HG03025 (cell line): ENCODE measurements at regions not wholly inside any gene's neighbourhood (a gene's known extent, or its start where the extent isn't known, plus 50 kb on each side); places are given as distances from the start of the nearest gene placed in this dataset.
"Not testable (repeated sequence)": the region's sequence is repeated elsewhere in the genome, so short reads cannot be mapped to it uniquely, and the experiment has no call there.

Experiments
- ATAC-seq: cut with Tn5 transposase; IDR thresholded peaks from one replicate; pipeline ENCODE4 v1.9.1; 2021; ENCODE audit warnings: mild to moderate bottlenecking, moderate library complexity; ENCODE audit not compliant: unreplicated experiment, low FRiP score

DNA sequence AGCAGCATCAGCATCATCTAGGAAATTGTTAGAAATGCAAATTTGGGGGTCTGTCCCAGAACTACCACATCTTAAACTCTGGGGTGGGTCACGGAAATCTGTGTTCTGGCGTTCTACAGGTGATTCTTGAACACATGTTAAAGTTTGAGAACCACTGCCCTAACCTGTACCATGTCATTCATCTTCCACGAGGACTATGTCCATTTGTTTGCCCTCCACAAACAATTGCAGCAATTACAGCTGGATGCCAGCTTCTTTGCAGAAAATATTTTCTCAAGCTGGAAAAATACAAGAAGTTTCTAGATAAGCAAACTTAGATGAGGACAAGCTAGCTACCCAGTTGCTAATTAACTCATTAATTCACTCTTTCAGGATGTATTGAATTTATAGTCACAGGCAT, 54.1 kb downstream of the MAFB start:
- ATAC-seq, result no peak

DNA sequence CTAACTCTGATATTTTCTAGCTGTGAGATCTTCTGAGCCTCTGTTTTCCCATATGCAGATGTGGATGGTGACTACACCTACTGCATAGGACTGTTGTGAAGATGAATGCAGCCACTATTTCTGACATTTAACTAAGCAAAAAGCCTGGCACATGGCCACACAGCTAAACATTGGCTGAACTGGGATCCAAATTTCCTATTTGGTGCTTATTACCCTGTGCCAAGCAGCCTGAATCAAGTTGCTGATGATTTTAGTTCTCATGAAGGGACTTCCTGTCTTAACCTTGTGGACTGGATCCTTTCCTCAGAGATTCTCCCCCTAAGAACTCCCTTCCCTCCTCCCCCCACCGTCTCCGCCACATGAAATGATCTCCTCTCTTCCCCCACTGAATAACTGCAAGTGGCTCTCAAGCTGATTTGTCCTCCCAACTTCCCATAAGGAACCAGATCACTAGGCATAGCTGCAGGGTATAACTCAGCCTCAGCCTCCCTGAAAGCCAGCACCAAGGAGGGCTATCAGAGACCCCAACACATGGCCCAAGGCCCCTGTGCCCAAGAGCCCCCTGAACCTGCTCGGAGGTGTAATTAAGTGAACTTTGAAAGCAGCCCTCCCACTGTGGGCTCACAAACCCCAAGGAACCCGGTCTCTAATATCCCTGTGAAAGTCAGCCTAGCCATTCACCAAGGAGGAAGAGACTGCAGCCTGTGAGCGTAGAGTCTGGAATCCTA, 55.7 kb downstream of the MAFB start:
- ATAC-seq, result no peak

DNA sequence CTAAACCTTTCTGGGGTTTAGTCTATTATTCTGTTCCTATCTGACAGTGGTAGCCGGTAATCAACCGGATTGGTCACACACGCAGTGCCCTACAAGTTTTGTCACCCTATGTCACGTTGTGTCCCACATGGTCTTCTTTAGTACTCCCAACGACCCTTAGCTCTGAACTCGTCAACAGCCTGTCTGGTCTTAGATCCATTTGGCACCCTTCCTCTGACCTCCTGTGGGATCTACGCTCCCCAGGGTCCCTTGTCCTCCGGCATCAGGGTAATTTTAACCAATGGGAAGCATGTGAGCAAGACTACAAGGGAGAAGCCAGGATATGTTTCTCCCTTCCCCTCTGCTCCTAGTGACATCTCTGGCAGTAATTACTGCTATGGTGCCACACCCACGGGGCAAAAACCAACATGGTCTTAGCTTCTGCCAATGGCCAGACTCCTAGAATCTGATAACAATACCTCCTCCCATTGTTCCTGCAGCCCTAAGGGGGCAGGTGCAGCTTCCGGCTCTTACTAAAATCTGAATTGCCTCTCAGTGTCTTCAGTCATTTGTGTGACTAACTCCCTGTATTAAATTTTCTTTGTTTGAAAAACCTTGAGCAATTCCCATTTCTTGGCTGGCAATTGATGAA, 56.6 kb downstream of the MAFB start:
- no peak for ATAC-seq

DNA sequence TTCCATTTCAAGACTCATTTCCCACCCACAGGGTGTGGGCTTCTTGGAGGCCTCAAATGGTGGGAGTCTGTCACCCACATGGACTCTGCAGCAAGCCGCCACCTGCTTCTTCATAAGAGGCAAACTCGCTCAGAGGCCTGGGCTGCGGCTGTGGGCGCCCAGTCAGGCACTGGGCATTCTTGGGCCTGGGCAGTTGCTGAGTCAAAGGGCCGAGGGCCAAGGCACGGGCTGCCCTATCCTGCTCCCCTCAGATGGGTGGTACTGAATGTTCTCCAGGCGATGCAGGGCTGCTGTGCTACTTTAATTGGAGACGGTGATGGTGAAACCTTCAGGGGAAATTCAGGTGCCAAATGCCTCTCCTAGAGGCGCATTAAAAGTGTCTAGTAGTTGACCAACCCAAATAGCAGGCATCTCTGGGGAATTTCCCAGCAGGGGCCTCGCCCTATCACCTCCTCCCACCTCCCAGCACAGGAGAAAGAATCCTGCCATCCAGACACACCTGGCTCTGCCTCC, 57.9 kb downstream of the MAFB start:
- ATAC-seq, result no peak

DNA sequence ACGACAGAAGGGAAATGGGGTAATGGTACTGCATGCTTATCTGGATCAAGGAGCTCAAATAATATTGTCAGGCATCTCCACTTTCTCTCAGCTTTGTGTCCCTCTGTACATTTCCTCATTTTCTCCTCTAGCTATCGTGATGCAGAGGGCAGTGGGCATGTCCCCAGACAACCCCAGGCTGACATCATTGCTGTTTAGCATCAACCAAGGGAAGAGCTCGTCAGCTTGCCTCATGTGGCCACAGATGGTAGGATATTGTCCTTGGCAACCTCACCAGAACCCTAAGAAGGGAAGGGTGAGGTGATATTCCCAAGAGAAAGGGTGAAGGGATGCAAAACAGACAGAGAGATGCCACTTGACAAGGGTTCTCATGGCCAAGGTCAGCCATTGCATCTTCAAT, 58.3 kb downstream of the MAFB start:
- ATAC-seq, result no peak

DNA sequence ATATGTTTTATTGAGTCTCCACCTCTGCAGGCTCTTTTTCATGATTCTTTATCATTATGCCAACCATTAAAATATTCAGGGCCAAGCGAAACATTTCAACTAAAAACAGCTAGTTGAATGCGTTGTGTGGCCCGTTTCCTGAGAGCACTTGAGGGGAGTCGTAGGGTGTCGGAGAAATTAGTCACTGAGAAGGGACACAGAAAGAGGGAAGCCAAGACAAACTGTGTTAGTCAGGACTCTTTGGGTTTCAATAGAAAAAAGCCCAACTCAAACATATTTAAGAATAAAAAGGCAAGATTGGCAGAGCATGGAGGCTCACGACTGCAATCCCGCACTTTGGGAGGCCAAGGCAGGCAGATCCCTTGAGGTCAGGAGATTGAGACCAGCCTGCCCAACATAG, 58.9 kb downstream of the MAFB start:
- ATAC-seq, result no peak

DNA sequence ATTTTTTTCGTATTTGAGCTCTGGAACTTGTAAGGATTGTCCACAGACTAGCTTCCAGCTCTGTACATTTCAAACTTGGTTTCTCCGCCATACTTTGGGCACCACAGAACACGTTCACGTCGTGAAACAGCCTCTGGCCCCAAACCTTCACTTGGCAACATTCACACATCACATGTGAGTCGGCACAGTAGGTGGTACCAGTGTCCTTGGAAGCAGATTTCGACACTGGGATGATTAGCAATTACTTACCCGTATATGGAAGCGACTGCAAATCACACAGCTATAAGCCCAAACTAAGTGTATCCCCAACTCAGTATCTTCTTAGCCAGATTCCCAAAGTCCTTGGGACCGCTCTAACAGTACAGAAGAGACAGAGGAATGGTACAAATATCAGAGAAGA, 60.2 kb downstream of the MAFB start:
- ATAC-seq, result no peak

DNA sequence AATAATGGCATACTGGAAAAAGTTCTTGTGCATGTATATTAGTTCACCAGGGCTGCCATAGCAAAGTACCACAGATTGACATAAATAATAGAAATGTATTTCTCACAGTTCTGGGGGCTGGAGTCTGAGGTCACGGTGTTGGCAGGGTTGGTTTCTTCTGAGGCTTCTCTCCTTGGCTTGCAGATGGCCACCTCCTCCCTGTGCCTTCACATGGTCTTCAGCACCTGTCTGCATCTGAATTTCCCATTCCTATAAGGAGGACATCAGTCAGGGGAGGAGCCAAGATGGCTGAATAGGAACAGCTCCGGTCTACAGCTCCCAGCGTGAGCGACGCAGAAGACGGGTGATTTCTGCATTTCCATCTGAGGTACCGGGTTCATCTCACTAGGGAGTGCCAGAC, 70.0 kb downstream of the MAFB start:
- ATAC-seq, result not testable (repeated sequence)

DNA sequence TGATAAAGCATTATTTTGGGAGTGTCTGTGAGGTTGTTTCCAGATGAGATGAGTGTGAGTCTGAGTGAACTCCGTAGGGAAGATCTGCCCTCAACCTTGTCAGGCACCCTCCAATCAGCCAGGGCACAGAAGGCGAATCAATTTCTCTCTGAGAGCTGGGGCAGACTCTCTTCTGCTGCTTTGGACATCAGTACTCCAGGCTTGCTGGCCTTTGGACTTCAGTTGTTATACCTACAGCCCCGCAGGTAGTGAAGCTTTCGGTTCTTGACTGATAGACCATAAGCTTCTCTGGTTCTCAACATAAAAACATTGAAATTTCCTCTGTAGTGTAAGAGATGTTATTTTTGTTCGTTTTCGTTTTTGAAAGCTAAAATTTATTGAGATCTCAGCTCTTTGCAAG, 71.4 kb downstream of the MAFB start:
- no peak for ATAC-seq

DNA sequence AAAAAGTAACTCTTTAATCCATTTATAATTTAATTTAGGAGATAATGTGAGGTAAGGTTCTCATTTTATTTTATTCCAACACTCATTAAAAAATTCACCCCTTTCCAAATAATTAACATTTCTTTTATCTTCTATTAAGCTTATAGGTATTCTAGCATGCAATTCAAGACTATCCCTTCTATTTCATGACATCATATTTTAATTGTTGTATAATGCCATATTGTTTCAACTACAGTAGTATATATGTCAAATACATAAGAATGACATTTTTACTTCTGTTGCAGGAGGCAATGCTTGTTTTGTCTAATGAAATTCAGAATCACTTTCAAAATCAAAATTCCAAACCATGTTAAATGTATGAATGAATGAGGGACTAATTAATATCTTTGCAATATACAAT, 76.2 kb downstream of the MAFB start:
- ATAC-seq, result no peak

DNA sequence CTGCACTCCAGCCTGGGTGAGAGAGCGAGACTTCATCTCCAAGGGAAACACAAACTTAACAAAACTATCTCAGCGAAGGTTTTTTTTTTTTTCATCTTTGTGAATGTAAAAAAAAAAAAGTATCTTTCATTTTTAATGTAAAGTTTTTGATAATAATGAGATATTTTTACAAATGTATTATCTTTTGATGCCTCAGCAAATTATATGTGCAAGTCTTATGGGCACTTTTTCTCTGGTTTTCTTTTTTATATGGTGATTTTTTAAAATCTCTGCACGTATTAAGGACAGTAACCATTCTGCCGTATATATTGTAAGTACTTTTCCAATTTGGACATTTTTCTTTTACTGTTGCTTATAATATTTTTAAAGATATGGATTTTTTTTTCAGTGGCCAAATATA, 76.8 kb downstream of the MAFB start:
- no peak for ATAC-seq

DNA sequence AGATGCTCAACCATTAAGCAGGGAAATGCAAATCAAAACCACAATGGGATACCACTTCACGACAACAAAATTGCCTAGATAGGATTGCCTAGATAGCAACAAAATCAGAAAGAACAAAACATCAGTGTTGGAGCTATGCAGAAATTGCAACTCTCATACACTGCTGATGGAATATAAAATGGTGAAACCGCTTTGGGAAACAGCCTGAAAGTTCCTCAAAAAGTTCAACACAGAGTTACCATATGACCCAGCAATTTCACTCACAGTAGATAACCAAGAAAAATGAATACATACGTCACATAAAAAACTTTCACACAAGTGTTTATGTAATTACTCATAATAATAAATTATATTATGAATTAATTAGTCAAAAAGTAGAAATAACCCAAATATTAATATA, 78.3 kb downstream of the MAFB start:
- ATAC-seq, result no peak

DNA sequence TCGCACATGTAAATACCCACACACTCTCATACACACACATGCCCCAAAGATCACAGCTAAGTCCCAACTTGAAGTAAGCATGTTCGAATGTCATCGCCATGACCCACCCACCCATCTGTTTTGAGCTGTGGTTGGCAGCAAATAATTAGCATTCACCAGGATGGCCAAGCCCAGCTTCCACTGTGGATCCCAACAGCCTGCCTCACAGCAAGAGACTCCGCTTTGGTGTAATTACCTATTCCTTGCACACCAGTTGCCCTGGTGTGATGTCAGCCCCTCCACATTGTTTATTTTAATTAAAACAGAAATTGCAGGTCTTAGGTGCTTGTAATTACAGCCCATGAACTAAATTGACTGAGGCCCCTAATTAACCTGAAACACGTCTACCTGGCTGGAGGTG, 81.1 kb downstream of the MAFB start:
- no peak for ATAC-seq

DNA sequence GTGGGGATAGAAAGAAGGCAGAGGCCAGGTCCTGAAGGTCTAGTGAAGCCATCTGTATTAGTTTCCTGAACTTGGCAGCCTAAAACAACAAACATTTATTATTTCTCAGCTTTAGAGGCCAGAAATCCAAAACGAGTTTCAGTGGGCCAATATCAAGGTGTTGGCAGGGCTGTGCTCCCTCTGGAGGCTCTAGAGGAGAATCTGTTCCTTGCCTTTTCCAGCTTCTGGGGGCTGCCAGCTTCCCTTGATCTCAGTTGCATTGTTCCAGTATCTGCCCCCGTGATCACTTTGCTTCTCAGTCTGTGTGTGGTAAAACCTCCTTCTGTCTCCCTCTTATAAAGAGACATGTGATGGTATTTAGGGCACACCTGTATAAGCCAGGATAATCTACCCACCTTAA, 82.4 kb downstream of the MAFB start:
- ATAC-seq, result no peak

DNA sequence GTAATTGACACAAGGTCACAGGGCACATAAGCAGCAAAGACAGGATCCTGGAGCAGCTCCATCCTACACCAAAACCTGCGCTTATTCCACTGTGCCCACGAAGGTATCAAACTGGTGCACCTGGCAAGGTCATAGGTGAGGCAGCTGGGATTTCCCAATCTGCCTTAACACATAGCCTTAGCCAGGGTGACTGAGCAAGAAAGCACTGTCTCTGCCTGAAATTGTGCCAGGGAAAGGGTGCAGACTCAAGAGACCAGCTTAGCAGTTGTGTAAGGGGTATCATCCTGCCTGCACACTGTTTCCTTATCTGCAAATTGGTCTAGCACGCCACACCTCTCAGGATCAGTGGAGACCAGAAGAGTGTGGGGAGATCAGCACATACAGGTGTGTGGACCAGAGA, 82.8 kb downstream of the MAFB start:
- ATAC-seq, result no peak

DNA sequence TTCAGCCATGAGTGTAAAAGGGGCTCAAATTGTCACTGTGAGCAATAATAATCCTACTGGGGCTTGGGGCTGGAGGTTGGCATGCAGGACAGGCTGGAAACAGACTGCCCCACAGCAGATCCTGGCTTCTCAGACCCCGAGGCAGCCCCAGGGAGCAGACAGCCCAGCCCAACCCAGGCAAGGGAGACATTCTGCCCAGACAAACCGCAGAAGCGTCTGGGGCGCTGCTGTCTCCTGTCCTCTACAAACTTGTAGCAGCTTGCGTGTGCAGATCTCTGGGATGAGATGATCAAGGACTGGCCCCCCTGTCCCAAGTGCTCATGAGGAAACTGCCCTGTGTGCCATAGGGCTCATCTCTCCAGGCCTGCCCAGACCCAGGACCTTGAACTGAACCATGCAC, 84.6 kb downstream of the MAFB start:
- ATAC-seq, result no peak

DNA sequence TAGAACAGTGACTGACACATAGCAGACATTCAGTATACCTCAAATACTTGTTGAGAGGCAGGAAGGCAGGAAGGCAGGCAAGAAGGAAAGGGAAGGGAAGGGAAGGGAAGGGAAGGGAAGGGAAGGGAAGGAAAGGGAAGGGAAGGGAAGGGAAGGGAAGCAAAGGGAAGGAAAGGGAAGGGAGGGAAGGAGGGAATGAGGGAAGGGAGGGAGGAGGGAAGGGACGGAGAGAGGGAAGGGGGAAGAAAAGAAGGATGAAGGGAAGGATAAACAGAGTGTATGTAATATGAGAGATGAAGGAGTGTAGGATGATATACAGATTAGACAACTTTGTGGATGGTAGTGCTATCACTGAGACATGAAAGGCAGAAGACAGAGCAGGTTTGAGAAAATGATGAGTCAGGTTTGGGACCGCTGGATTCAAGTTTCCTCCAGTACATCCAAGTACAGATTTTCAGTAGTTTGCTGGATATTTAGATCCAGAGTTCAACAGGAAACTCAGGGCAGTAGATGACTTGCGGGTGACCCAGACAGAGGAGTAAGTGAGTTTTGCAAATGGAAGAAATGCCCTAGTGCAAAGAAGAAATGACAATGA, 85.9 kb downstream of the MAFB start:
- ATAC-seq, result no peak

DNA sequence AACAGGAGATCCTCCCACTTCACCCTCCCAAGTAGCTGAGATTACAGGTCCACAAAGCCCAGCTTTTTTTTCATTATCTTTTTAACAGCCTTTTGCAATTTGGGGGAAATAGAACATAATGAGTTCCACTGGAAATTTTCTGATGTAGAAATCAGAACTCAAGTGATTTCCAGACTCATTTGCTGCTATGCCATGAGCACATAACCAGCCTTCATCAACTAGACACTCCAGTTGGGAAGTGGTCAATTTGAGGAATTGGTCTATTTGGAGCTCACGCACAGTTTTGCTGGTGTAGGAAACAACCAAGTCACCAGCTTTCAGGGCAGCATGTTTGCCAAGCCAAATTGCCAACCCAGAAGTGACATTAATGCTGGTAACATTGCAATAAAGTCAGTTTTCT, 86.7 kb downstream of the MAFB start:
- ATAC-seq, result no peak

DNA sequence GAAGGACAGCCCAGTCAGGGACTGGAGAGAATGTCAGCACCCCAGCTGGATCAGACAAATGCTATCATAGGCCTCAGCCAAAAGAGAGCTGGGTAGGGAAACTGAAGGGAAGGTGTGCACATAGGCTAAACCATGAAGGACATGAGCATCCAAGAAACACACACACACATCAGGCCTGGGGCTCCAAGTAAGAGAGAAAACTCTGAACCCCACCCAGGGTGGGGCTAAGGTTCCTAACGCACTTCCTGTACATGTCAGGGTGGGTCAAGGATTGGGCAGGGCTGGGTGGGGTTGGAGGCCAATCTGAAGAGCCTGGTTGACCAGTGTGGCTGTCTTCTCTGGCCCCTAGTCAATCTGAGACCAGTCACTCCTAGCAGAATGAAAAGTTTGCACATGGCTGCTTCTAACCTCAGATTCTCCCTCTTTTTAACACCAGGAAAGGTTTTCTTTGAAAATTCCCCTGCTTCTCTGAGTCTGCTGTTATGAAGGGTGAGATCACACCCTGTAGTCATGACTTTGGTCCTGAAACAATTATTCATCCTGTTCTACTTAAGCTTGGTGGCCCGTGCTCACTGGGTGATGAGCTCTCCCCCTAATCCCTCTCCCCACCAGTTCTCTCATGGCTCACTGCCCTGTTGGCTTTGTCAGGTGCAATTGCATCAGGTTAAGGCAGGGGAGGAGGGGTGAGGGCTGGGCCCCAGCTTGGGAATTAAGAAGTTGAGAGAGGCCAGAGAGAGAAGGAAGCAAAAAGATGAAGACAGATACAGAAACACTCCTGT, 88.4 kb downstream of the MAFB start:
- ATAC-seq, result no peak

DNA sequence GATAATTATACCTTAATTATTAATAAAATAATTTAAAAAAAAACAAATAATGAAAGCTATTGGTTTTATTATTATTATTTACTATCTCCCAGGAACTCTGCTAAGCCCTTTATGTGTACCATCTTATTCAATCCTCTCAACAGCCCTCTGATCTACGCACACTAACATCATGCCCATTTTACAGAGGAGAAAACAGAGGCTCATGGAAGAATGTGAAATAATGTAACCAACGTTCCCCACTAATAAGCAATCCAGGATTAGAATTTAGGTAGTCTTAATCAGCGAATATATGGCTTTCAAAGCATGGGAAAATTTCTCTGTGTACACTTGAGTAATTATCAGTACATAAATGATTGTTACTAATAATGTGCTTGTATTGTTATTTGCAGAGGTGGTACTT, 89.0 kb downstream of the MAFB start:
- ATAC-seq, result no peak

DNA sequence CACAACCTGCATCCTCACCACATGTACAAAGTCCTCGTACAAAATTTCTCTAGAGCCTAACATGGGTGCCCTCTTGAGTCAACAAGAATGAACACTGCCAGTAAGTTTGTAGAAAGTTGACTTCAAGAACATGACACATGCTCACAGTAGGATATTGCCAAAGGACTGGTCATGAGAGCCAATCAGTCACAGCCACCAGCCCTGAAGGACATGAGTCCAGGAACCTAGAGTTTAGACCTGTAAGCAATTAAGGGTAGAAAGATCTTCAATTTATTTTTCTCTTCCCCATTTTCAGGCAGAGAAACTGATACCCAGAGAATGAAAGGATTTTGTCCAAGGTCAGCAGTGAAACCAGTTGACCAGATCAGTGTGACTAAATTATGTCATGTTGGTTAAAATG, 96.1 kb downstream of the MAFB start:
- ATAC-seq, result no peak
